Esophagus squamous epithelium (tissue), 5 donors: ENCODE measurements at regions not wholly inside any gene's neighbourhood (a gene's known extent, or its start where the extent isn't known, plus 50 kb on each side); places are given as distances from the start of the nearest gene placed in this dataset.

Experiments
- DNase-seq: peaks from one replicate; lab custom pipeline; 2025; lab: John Stamatoyannopoulos, UW
- H3K27ac ChIP-seq, 4 donors: fragments of 200-600 bp; sonication (generic); one replicate each; pipeline ENCODE4 v1.5.1; 2016 to 2019; ENCODE audit warnings: mild to moderate bottlenecking in 1 of 4
- H3K27me3 ChIP-seq, 4 donors: fragments of 200-600 bp; sonication (generic); 1 replicate in 3 of 4; 2 replicates in 1 of 4; pipeline versions ENCODE4 v1.5.1 to v1.6.0; 2017 to 2021; ENCODE audit warnings: antibody characterized with exemption in 1 of 4
- H3K36me3 ChIP-seq, 3 donors: fragments of 200-600 bp; sonication (generic); one replicate each; pipeline ENCODE4 v1.5.1; 2016 to 2019
- H3K4me1 ChIP-seq, 3 donors: fragments of 200-600 bp; sonication (generic); one replicate each; pipeline ENCODE4 v1.5.1; 2017 to 2019
- H3K4me3 ChIP-seq, 4 donors: fragments of 200-600 bp; sonication (generic); 1 replicate in 3 of 4; 2 replicates in 1 of 4; pipeline ENCODE4 v1.5.1; 2016 to 2019; ENCODE audit warnings: mild to moderate bottlenecking in 2 of 4, moderate library complexity in 1 of 4
- H3K9me3 ChIP-seq, 3 donors: fragments of 200-600 bp; sonication (generic); one replicate each; pipeline ENCODE4 v1.5.1; 2016 to 2019
- POLR2A ChIP-seq, 4 donors: fragments of 450-650 bp; IDR thresholded peaks; one replicate each; pipeline ENCODE4 v1.6.1; 2017; ENCODE audit warnings: antibody characterized with exemption in 4 of 4, mild to moderate bottlenecking in 4 of 4, moderate library complexity in 3 of 4
- WGBS, 2 donors: methylation state at CpG; one replicate each; pipeline ENCODE4 v1.1.5; 2018; 5-methylcytosine and 5-hydroxymethylcytosine counted together
- intact Hi-C: fragments of 100-400 bp; cut with DNase I; formaldehyde crosslinking; loops from one replicate; pipeline ENCODE4 v1.15.0; 2022
- TF ChIP-seq, protein P1 (sequence below), 6 experiments: fragments of 450-650 bp in 4 of 6; fragments of 200-600 bp in 2 of 6; sonication (generic) in 2 of 6; IDR thresholded peaks; one replicate each; pipeline ENCODE4 v1.5.1; 2016 to 2019; ENCODE audit warnings: antibody characterized with exemption in 6 of 6, mild to moderate bottlenecking in 4 of 6, moderate library complexity in 4 of 6
- donor health status: DM: yes; HTN: yes; CAD: no.

DNA sequence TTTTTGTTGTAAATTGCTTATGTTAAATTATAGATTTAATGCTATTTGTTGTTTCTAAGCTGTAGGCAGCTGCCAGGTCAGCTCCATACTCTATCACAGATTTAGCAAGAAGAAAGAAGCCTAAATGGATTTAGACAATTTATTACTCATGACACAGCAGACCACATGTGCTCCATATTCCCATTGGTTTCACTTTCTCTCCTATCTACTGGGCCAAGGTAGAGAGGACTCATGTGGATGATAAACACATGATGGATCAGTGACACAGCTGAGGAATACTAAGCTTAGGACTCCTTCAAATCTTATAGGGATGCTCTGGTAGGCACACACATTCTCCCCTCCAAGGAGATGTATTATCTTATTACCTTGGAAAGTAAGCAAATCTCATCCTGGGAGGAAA is 553.0 kb upstream of the ADGRB3 start:
- no peak for TF ChIP-seq POLR2A (IDR thresholded peaks at IDR 0.05)
- TF ChIP-seq, protein P1, sequence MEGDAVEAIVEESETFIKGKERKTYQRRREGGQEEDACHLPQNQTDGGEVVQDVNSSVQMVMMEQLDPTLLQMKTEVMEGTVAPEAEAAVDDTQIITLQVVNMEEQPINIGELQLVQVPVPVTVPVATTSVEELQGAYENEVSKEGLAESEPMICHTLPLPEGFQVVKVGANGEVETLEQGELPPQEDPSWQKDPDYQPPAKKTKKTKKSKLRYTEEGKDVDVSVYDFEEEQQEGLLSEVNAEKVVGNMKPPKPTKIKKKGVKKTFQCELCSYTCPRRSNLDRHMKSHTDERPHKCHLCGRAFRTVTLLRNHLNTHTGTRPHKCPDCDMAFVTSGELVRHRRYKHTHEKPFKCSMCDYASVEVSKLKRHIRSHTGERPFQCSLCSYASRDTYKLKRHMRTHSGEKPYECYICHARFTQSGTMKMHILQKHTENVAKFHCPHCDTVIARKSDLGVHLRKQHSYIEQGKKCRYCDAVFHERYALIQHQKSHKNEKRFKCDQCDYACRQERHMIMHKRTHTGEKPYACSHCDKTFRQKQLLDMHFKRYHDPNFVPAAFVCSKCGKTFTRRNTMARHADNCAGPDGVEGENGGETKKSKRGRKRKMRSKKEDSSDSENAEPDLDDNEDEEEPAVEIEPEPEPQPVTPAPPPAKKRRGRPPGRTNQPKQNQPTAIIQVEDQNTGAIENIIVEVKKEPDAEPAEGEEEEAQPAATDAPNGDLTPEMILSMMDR (IDR thresholded peaks at IDR 0.05), result no peak
- Histone ChIP-seq H3K4me3 (no peak overlapping the region), H3K36me3 (no peaks in the 10 kb centered on the region), H3K27ac (no peak overlapping the region), H3K4me1 (no peaks in the 10 kb centered on the region), H3K27me3 (no peaks in the 10 kb centered on the region), H3K9me3 (no peaks in the 10 kb centered on the region)
- DNase-seq, result no peak
- intact Hi-C loops, result no loop called here

DNA sequence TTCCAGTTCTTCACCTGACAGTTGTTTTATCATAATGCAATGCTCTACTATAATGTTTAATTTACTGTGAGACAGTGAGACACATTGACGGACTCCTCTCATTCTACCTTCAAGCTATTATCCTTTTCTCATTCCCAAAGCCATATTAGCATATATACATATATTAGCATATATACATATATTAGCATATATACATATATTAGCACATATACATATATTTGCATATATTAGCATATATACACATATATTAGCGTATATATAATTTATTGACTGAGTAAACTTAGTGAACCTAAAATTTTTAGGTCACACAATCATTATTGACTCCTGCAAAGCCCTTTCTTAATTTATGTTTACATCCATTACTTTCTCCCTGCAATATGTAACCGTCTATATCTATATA is 555.0 kb upstream of the ADGRB3 start:
- DNase-seq, result no peak
- H3K36me3 ChIP-seq, result no peaks in the 10 kb centered on the region
- no peak overlapping the region for H3K4me3 ChIP-seq
- H3K4me1 ChIP-seq, result no peaks in the 10 kb centered on the region
- 60 to 83% methylated on average over 3 of the region's 3 CpGs for WGBS, 2 donors
- intact Hi-C loops, result no loop called here
- H3K27me3 ChIP-seq, result no peaks in the 10 kb centered on the region
- TF ChIP-seq POLR2A (IDR thresholded peaks at IDR 0.05), result no peak
- TF ChIP-seq, protein P1 (IDR thresholded peaks at IDR 0.05), result no peak
- H3K9me3 ChIP-seq, result no peaks in the 10 kb centered on the region
- H3K27ac ChIP-seq, result no peak overlapping the region

DNA sequence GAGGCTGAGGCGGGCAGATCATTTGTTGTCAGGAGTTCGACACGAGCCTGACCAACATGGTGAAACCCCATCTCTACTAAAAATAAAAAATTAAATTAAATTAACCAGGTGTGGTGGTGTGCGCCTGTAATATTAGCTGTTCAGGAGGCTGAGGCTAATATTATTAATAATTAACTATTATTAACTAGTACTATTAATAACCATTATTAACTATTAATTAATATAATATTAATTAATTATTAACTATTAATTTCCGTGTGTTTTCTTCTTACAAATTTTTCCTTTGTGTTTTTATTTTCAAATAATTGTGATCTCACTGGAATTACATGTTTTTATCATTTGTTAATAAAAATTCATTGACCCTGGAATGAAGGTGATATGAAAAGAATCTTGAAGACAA is 557.4 kb upstream of the ADGRB3 start:
- no peaks in the 10 kb centered on the region for H3K9me3 ChIP-seq
- intact Hi-C loops, result no loop called here
- no peak overlapping the region for H3K27ac ChIP-seq
- no peaks in the 10 kb centered on the region for H3K27me3 ChIP-seq
- H3K36me3 ChIP-seq, result no peaks in the 10 kb centered on the region
- H3K4me1 ChIP-seq, result no peaks in the 10 kb centered on the region
- no peak overlapping the region for H3K4me3 ChIP-seq
- TF ChIP-seq POLR2A (IDR thresholded peaks at IDR 0.05), result no peak
- TF ChIP-seq, protein P1 (IDR thresholded peaks at IDR 0.05), result no peak
- no peak for DNase-seq
- WGBS, 2 donors, result 73 to 84% methylated on average over 5 of the region's 5 CpGs

DNA sequence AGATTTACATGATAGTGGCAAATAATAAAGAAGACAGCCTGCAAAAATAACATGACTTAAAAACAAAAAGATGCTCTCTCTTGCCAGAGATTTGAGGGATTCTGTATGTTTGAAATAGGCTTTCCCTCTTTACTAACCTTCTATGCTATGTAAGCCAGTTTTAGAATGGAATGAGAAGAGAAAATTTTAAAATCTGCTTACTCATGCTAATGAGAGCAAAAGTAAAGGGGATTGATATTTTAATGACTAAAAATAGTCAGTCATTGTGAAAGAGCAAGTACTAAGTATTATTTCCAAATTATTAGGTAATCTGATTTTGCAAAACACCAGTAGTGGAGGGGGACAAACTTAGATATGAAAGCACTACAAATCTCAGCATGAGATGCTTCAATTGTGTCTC is 563.3 kb upstream of the ADGRB3 start:
- H3K4me1 ChIP-seq, result no peaks in the 10 kb centered on the region
- no peak for TF ChIP-seq POLR2A (IDR thresholded peaks at IDR 0.05)
- TF ChIP-seq, protein P1 (IDR thresholded peaks at IDR 0.05), result no peak
- H3K27ac ChIP-seq, result no peak overlapping the region
- intact Hi-C loops, result no loop called here
- no peaks in the 10 kb centered on the region for H3K36me3 ChIP-seq
- no peak for DNase-seq
- H3K4me3 ChIP-seq, result no peak overlapping the region
- no peaks in the 10 kb centered on the region for H3K9me3 ChIP-seq
- no peaks in the 10 kb centered on the region for H3K27me3 ChIP-seq

DNA sequence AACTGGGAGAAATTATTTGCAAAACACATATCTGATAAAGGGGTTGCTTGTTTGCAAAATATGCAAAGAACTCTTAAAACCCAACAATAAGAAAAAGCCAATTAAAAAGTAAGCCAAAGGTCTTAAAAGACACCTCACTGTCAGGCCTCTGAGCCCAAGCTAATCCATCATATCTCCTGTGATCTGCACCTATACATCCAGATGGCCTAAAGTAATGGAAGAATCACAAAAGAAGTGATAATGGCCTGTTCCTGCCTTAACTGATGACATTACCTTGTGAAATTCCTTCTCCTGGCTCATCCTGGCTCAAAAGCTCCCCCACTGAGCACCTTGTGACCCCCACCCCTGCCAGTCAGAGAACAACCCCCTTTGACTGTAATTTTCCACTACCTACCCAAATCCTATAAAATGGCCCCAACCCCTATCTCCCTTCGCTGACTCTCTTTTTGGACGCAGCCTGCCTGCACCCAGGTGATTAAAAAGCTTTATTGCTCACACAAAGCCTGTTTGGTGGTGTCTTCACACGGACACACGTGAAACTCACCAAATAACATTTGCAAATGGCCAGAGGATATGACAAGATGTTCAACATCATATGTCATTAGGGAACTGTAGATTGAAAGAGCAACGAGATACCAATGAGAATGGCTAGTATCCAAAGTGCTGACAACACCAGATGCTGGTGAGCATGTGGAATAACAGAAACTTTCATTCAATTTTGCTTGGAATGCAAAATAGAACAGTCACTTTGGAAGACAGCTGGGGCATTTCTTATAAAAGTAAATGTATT is 565.0 kb upstream of the ADGRB3 start:
- Histone ChIP-seq H3K9me3 (no peaks in the 10 kb centered on the region), H3K27ac (no peak overlapping the region), H3K4me1 (no peaks in the 10 kb centered on the region), H3K27me3 (no peaks in the 10 kb centered on the region), H3K36me3 (no peaks in the 10 kb centered on the region), H3K4me3 (no peak overlapping the region)
- WGBS, 2 donors, result 29 to 32% methylated on average over 5 of the region's 5 CpGs
- intact Hi-C loops, result no loop called here
- no peak for TF ChIP-seq POLR2A (IDR thresholded peaks at IDR 0.05)
- TF ChIP-seq, protein P1 (IDR thresholded peaks at IDR 0.05), result no peak
- no peak for DNase-seq
